GM19468 (cell line): ENCODE measurements at regions not wholly inside any gene's neighbourhood (a gene's known extent, or its start where the extent isn't known, plus 50 kb on each side); places are given as distances from the start of the nearest gene placed in this dataset.

Experiments
- ATAC-seq: cut with Tn5 transposase; IDR thresholded peaks from one replicate; pipeline ENCODE4 v1.9.1; 2021; ENCODE audit warnings: mild to moderate bottlenecking, moderate library complexity, moderate number of reproducible peaks; ENCODE audit not compliant: unreplicated experiment; ENCODE audit errors: extremely low read depth

DNA sequence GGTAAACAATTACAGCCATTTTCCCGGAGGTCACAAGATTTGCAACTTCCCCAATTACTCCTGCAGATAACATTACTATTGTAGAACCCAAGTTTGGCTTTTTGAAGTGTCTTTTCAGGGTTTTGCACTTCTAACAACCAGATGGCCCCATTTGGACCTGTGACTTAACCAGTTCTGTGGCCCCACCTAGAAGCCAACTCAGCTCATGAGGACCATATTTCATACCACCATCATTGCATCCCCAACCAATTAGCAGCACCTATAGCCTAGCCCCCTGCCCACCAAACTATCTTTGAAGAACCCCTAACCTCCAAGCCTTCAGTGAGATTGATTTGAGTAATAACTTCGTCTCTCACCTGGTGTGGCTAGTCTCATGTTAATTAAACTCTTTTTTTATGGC, 51.3 kb upstream of the WDR11 start:
- no peak for ATAC-seq

DNA sequence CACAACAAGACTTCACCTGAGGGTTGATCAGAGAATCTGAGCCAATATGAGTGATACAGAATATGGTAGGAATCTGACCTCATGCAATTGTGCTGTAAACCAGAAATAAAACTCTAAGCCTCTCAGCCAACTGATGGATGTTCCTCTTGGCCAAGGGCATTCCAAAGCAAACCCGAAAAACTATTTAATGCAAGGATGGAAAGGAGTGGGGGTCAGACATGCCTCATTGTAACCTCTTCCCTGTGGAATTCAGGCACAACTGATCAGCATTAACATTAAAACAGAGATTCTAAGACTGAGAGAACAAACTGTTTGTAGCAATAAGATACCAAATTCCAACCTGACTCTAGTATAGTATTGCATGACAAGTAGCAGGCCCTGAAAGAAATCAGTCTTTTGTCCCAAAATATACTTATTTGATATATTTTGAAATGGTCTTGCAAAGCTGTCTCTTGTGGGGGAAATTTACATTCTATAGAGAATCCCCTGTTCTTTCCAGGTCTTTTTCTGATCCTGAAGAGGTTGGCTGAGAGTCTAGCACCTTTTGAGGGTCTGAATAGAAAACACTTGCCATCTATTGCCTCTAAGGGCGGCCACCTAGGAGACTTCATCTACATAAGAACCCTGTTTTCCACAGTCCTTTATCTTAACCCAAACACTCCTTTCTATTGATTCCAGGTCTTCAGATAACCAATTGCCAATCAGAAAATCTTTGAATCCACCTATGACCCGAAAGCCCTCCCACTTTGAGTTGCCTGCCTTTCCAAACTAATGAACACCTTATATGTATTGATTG, 50.4 kb upstream of the WDR11 start:
- no peak for ATAC-seq
